Endothelial cell of umbilical vein (primary cell): ENCODE measurements at regions not wholly inside any gene's neighbourhood (a gene's known extent, or its start where the extent isn't known, plus 50 kb on each side); places are given as distances from the start of the nearest gene placed in this dataset.

Experiments
- BruUV-seq: library from RNA; stranded (reverse); fragments of 400-500 nt; replicated peaks from 2 replicates; lab custom pipeline; 2021; lab: Mats Ljungman, UMichigan
- CTCF ChIA-PET: fragments of 300-600, 350-600 bp; sonication (Branson Sonifier 250); formaldehyde crosslinking; loops from one replicate; lab custom pipeline; 2021; ENCODE audit warnings: antibody characterized with exemption, inconsistent platforms; lab: Charles Lee
- POLR2A ChIA-PET: fragments of 300-600, 350-600 bp; sonication (Branson Sonifier 250); formaldehyde crosslinking; loops from one replicate; lab custom pipeline; 2021; ENCODE audit warnings: antibody characterized with exemption, inconsistent platforms; lab: Charles Lee
- DNase-seq: peaks from one replicate; pipeline ENCODE4 v3.0.0-alpha.2; 2011; ENCODE audit warnings: low read depth, low spot score
- FAIRE-seq: peaks from 2 replicates; lab custom pipeline; 2011; peaks lifted over from hg19 to GRCh38; lab: Jason Lieb, UNC
- H2AFZ ChIP-seq: 2 replicates; pipeline ENCODE4 v1.6.0; 2012; ENCODE audit warnings: low read depth, low read length, control low read depth, inconsistent platforms
- H3K27ac ChIP-seq: 2 replicates; pipeline ENCODE4 v1.5.1; 2011; ENCODE audit warnings: low read depth, mild to moderate bottlenecking, control low read depth, low read length, moderate library complexity; ENCODE audit not compliant: insufficient read depth
- H3K27me3 ChIP-seq, 2 experiments: 2 replicates each; pipeline versions ENCODE4 v1.6.0 to v1.6.1; 2011; ENCODE audit warnings: low read length in 2 of 2, mixed read lengths in 1 of 2; ENCODE audit not compliant: control insufficient read depth in 2 of 2, insufficient read depth in 2 of 2
- H3K36me3 ChIP-seq, 2 experiments: 2 replicates in 1 of 2; 3 replicates in 1 of 2; pipeline ENCODE4 v1.5.1; 2011; ENCODE audit warnings: low read length in 2 of 2, mild to moderate bottlenecking in 1 of 2, moderate library complexity in 1 of 2; ENCODE audit not compliant: control insufficient read depth in 2 of 2, insufficient read depth in 2 of 2; ENCODE audit errors: extremely low read depth in 1 of 2
- H3K4me1 ChIP-seq: 3 replicates; pipeline ENCODE4 v1.5.1; 2011; ENCODE audit warnings: mild to moderate bottlenecking, low read length; ENCODE audit not compliant: control insufficient read depth, insufficient read depth; ENCODE audit errors: extremely low read depth
- H3K4me2 ChIP-seq: 2 replicates; pipeline ENCODE4 v1.6.1; 2011; ENCODE audit warnings: low read length, control low read depth, mixed read lengths; ENCODE audit not compliant: insufficient read depth
- H3K4me3 ChIP-seq, 3 experiments: fragments of 200-600 bp in 1 of 3; sonication (generic), shearing (Covaris generic) in 1 of 3; replicated peaks in 1 of 3; 2 replicates each; pipeline ENCODE4 v1.5.1; 2011 to 2016; ENCODE audit warnings: control low read depth in 3 of 3, low read length in 3 of 3, mild to moderate bottlenecking in 2 of 3, inconsistent platforms in 1 of 3, low read depth in 1 of 3, moderate library complexity in 1 of 3; ENCODE audit not compliant: insufficient read depth in 1 of 3
- H3K79me2 ChIP-seq: 2 replicates; pipeline ENCODE4 v1.6.0; 2012; ENCODE audit warnings: low read length, inconsistent platforms; ENCODE audit not compliant: control insufficient read depth, insufficient read depth
- H3K9ac ChIP-seq: replicated peaks from 2 replicates; pipeline ENCODE3; 2011; ENCODE audit warnings: low read length, control low read depth; ENCODE audit not compliant: insufficient read depth; ENCODE audit errors: extremely low read depth
- H3K9me1 ChIP-seq: replicated peaks from 3 replicates; pipeline ENCODE4 v1.6.0; 2011; ENCODE audit warnings: mild to moderate bottlenecking, low read length; ENCODE audit not compliant: control insufficient read depth, insufficient read depth; ENCODE audit errors: extremely low read depth
- H3K9me3 ChIP-seq: replicated peaks from 2 replicates; pipeline ENCODE4 v1.5.1; 2012; ENCODE audit warnings: low read length, inconsistent platforms; ENCODE audit not compliant: control insufficient read depth, insufficient read depth
- H4K20me1 ChIP-seq: replicated peaks from 2 replicates; pipeline ENCODE3; 2011; ENCODE audit warnings: mild to moderate bottlenecking, low read length; ENCODE audit not compliant: control insufficient read depth, insufficient read depth; ENCODE audit errors: extremely low read depth
- CTCF ChIP-seq, 2 donors: IDR thresholded peaks; 1 replicate in 1 of 2; 2 replicates in 1 of 2; pipeline ENCODE4 v1.5.1; 2011; ENCODE audit warnings: low read length in 2 of 2, mild to moderate bottlenecking in 2 of 2, moderate library complexity in 2 of 2, control low read depth in 1 of 2, inconsistent platforms in 1 of 2, low read depth in 1 of 2; ENCODE audit not compliant: insufficient read depth in 1 of 2; ENCODE audit errors: extremely low read depth in 1 of 2
- EZH2 ChIP-seq: IDR thresholded peaks from 2 replicates; pipeline ENCODE4 v1.6.1; 2012; ENCODE audit warnings: borderline replicate concordance, low read depth, mild to moderate bottlenecking, moderate library complexity, low read length, inconsistent platforms; ENCODE audit not compliant: severe bottlenecking
- FOS ChIP-seq: IDR thresholded peaks from 2 replicates; pipeline ENCODE4 v1.6.1; 2011; ENCODE audit warnings: mild to moderate bottlenecking, low read length, moderate library complexity, borderline replicate concordance; ENCODE audit not compliant: insufficient read depth
- GATA2 ChIP-seq: IDR thresholded peaks from 2 replicates; pipeline ENCODE4 v1.7.0; 2011; ENCODE audit warnings: low read depth, mild to moderate bottlenecking, moderate library complexity, mixed read lengths, low read length; ENCODE audit not compliant: insufficient read length, insufficient read depth
- JUN ChIP-seq: IDR thresholded peaks from 2 replicates; pipeline ENCODE4 v1.6.1; 2011; ENCODE audit warnings: borderline replicate concordance, low read depth; ENCODE audit not compliant: insufficient read length, insufficient read depth
- MAX ChIP-seq: IDR thresholded peaks from 2 replicates; pipeline ENCODE4 v1.6.1; 2011; ENCODE audit not compliant: insufficient read depth, insufficient read length
- MYC ChIP-seq: IDR thresholded peaks from one replicate; pipeline ENCODE4 v1.6.1; 2011; ENCODE audit warnings: mild to moderate bottlenecking, low read depth, low read length
- POLR2A ChIP-seq: IDR thresholded peaks from 2 replicates; pipeline ENCODE4 v1.6.1; 2012; ENCODE audit warnings: low read depth, mild to moderate bottlenecking, control low read depth, low read length
- POLR2AphosphoS5 ChIP-seq: IDR thresholded peaks from 2 replicates; pipeline ENCODE4 v1.6.1; 2012; ENCODE audit warnings: low read depth, mild to moderate bottlenecking, control low read depth, low read length, moderate library complexity; ENCODE audit not compliant: insufficient read depth
- dilution Hi-C: fragments of 300-500 bp; cut with MboI; formaldehyde crosslinking; loops from one replicate; pipeline ENCODE4 v1.15.0; 2019; ENCODE audit warnings: low sequenced_read_pairs; ENCODE audit not compliant: extremely low pct_ligation_motif_present
- intact Hi-C: fragments of 100-400 bp; cut with micrococcal nuclease; formaldehyde crosslinking; loops from one replicate; pipeline ENCODE4 v1.10.0; 2022

GRCh38 chr16:27613238-27613791 lies 63.4 kb downstream of the KATNIP start:
- Histone ChIP-seq H3K79me2 (no peaks in the 10 kb centered on the region), H3K4me3 (no peak overlapping the region), H3K9me3 (no peaks in the 10 kb centered on the region), H3K9ac (no peak overlapping the region), H3K9me1 (no peaks in the 10 kb centered on the region), H3K4me1 (no peaks in the 10 kb centered on the region), H4K20me1 (no peaks in the 10 kb centered on the region), H3K4me2 (no peak overlapping the region), H3K36me3 (no peaks in the 10 kb centered on the region), H3K27ac (no peak overlapping the region), H2AFZ (no peak overlapping the region), H3K27me3 (no peaks in the 10 kb centered on the region)
- DNase-seq (no peak), FAIRE-seq (no peak)
- dilution Hi-C loops, result no loop called here
- CTCF ChIA-PET, result interaction anchor here (1.6 kb wide), 1 partner anchor 26 kb away, joined by 3 read pairs; no protein-coding TSS in a partner anchor
- no TSS peak for BruUV-seq
- intact Hi-C loops, result no loop called here
- TF ChIP-seq FOS (no peak), MAX (no peak)
- POLR2A ChIA-PET, result no interaction called here

GRCh38 chr16:27617665-27618064 lies 67.7 kb downstream of the KATNIP start:
- H3K79me2 ChIP-seq, result no peaks in the 10 kb centered on the region
- ChIA-PET POLR2A (no interaction called here), CTCF (interaction anchor here (0.9 kb wide), 1 partner anchor 12 kb away, joined by 3 read pairs; no protein-coding TSS in a partner anchor)
- no peak overlapping the region for H3K9ac ChIP-seq
- H3K4me3 ChIP-seq, result no peak overlapping the region
- H3K4me1 ChIP-seq, result no peaks in the 10 kb centered on the region
- H3K36me3 ChIP-seq, result peaks cover 0 to 2% of the 10 kb centered on the region in 2 experiments
- H3K27ac ChIP-seq, result no peak overlapping the region
- BruUV-seq, result no TSS peak
- H4K20me1 ChIP-seq, result no peaks in the 10 kb centered on the region
- DNase-seq (no peak), FAIRE-seq (no peak)
- H3K4me2 ChIP-seq, result no peak overlapping the region
- no peaks in the 10 kb centered on the region for H3K27me3 ChIP-seq
- intact Hi-C loops, result no loop called here
- dilution Hi-C loops, result no loop called here
- no peaks in the 10 kb centered on the region for H3K9me1 ChIP-seq
- TF ChIP-seq MAX (no peak), MYC (no peak), CTCF (IDR thresholded peaks at IDR 0.05; ENCODE audit: extremely low read depth in 1 of 2, insufficient read depth in 1 of 2, low read depth in 1 of 2, low read length in 2 of 2) (no peak), JUN (no peak), FOS (no peak), GATA2 (no peak), POLR2A (no peak), POLR2AphosphoS5 (no peak), EZH2 (no peak)
- H2AFZ ChIP-seq, result no peak overlapping the region
- no peaks in the 10 kb centered on the region for H3K9me3 ChIP-seq
